GM23248 (cell line): ENCODE measurements at regions not wholly inside any gene's neighbourhood (a gene's known extent, or its start where the extent isn't known, plus 50 kb on each side); places are given as distances from the start of the nearest gene placed in this dataset.
A peak's percentile ranks its signal among the peaks of the same experiment; 100 is the strongest.
"Not testable (repeated sequence)": the region's sequence is repeated elsewhere in the genome, so short reads cannot be mapped to it uniquely, and the experiment has no call there.

ENCODE experiments used
- DNase-seq: peaks from one replicate; pipeline ENCODE4 v3.0.0-alpha.2; 2015
- H2AFZ ChIP-seq: fragments of 200-600 bp; sonication (generic); 2 replicates; pipeline ENCODE4 v1.6.1; 2016; ENCODE audit warnings: antibody characterized with exemption
- H3F3A ChIP-seq: fragments of 200-600 bp; sonication (generic); 2 replicates; pipeline ENCODE4 v1.6.1; 2016; ENCODE audit warnings: mild to moderate bottlenecking, antibody characterized with exemption, mixed run types; ENCODE audit not compliant: insufficient read depth
- H3K27ac ChIP-seq: fragments of 200-600 bp; sonication (generic); 2 replicates; pipeline ENCODE4 v1.5.1; 2016; ENCODE audit warnings: mild to moderate bottlenecking
- H3K27me3 ChIP-seq: fragments of 200-600 bp; sonication (generic); replicated peaks from 2 replicates; pipeline ENCODE4 v1.6.1; 2016; ENCODE audit warnings: mild to moderate bottlenecking; ENCODE audit not compliant: insufficient read depth
- H3K36me3 ChIP-seq: fragments of 200-600 bp; sonication (generic); 2 replicates; pipeline ENCODE4 v1.6.1; 2016; ENCODE audit warnings: low read depth, mild to moderate bottlenecking
- H3K4me1 ChIP-seq: fragments of 200-600 bp; sonication (generic); 2 replicates; pipeline ENCODE4 v1.6.1; 2016; ENCODE audit warnings: mild to moderate bottlenecking; ENCODE audit not compliant: insufficient read depth
- H3K4me2 ChIP-seq: fragments of 200-600 bp; sonication (generic); one replicate; pipeline ENCODE4 v1.6.1; 2016; ENCODE audit warnings: mild to moderate bottlenecking; ENCODE audit not compliant: unreplicated experiment
- H3K4me3 ChIP-seq: fragments of 200-600 bp; sonication (generic); 2 replicates; pipeline ENCODE4 v1.5.1; 2016; ENCODE audit warnings: mild to moderate bottlenecking
- H3K79me2 ChIP-seq: fragments of 200-600 bp; sonication (generic); 2 replicates; pipeline ENCODE4 v1.6.1; 2016; ENCODE audit warnings: mild to moderate bottlenecking; ENCODE audit not compliant: insufficient read depth
- H3K9ac ChIP-seq: fragments of 200-600 bp; sonication (generic); 2 replicates; pipeline ENCODE4 v1.6.1; 2016; ENCODE audit warnings: mild to moderate bottlenecking
- H3K9me2 ChIP-seq: fragments of 200-600 bp; sonication (generic); 2 replicates; pipeline ENCODE4 v1.6.1; 2016; ENCODE audit warnings: mixed run types, mild to moderate bottlenecking, moderate library complexity; ENCODE audit not compliant: insufficient read depth
- H3K9me3 ChIP-seq: fragments of 200-600 bp; sonication (generic); one replicate; pipeline ENCODE4 v1.6.1; 2017; ENCODE audit warnings: low read depth
- H4K20me1 ChIP-seq: fragments of 200-600 bp; sonication (generic); 2 replicates; pipeline ENCODE4 v1.6.0; 2016; ENCODE audit not compliant: insufficient read depth
- EZH2 ChIP-seq: fragments of 200-600 bp; sonication (generic); IDR thresholded peaks from 2 replicates; pipeline ENCODE4 v1.6.1; 2018; ENCODE audit warnings: antibody characterized with exemption, mild to moderate bottlenecking; ENCODE audit not compliant: insufficient read depth, poor library complexity, severe bottlenecking
- EZH2phosphoT487 ChIP-seq: fragments of 200-600 bp; sonication (generic); IDR thresholded peaks from 2 replicates; pipeline ENCODE4 v1.6.1; 2018; ENCODE audit warnings: antibody characterized with exemption, moderate library complexity, mild to moderate bottlenecking, low read depth; ENCODE audit not compliant: insufficient read depth
- WGBS, 2 experiments: methylation state at CpG; one replicate each; pipeline ENCODE4 v1.1.6; 2015 to 2017; ENCODE audit warnings: low lambda C conversion rate in 2 of 2, low coverage in 1 of 2; ENCODE audit errors: missing lambda C conversion rate in 2 of 2; 5-methylcytosine and 5-hydroxymethylcytosine counted together
- in situ Hi-C: fragments of 300-500 bp; cut with MboI; formaldehyde crosslinking; loops from 2 replicates; pipeline ENCODE4 v1.15.0; 2020

DNA sequence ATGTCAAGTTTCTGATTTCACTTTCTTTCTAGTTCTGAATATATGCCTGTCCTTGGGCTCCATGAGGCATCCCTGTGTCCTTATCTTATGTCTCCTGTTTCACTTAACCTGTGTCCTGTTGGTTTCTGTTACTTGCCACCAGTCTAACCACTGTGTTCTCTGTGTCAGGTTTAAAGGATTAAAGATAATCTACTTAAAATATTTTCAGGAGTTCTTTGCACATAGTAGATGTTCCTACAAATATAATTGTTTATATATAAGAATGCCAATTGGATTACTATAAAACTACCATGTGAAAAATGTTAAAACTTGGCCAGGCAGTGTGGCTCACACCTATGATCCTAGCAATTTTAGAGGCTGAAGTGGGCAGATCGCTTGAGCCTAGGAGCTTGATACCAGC, 406.4 kb downstream of the CCER1 start:
- Histone ChIP-seq H3K4me3 (no peak overlapping the region), H3K9me2 (no peaks in the 10 kb centered on the region), H3K4me1 (no peaks in the 10 kb centered on the region; the same call in 1 of the 2 replicates), H3K9me3 (no peaks in the 10 kb centered on the region), H3K79me2 (no peaks in the 10 kb centered on the region), H3F3A (no peaks in the 10 kb centered on the region), H3K27me3 (no peaks in the 10 kb centered on the region), H2AFZ (no peak overlapping the region), H3K9ac (no peak overlapping the region), H3K4me2 (no peak overlapping the region), H4K20me1 (no peaks in the 10 kb centered on the region), H3K27ac (no peak overlapping the region), H3K36me3 (no peaks in the 10 kb centered on the region)
- DNase-seq = no peak
- WGBS, 2 experiments = 50 to 66% methylated on average over 1 of the region's 1 CpG
- in situ Hi-C loops = no loop called here
- TF ChIP-seq EZH2phosphoT487 = no peak

DNA sequence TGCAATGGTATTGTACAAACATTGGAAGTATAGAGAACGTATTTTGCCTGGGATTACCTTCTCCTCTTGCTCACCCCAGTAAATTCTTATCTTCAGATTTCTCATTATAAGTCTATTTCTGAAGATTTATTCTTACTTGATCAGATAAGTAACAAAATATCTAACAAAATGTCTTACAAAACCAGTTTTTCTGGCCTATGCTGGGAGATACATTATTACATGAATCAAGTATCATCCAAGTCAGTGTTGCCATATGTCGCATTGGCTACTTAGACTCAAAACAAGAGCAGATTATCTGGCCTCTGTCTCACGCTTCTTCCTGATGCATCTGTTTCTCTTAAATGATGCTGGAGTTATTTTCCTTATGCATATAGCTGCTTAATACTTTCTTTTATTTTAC, 408.5 kb downstream of the CCER1 start:
- no peak overlapping the region for H3K4me3 ChIP-seq
- H3K79me2 ChIP-seq = no peaks in the 10 kb centered on the region
- no peaks in the 10 kb centered on the region for H3K9me3 ChIP-seq
- no peaks in the 10 kb centered on the region for H3K36me3 ChIP-seq
- no peaks in the 10 kb centered on the region for H3K9me2 ChIP-seq
- no peak overlapping the region for H3K9ac ChIP-seq
- H3K27me3 ChIP-seq = no peaks in the 10 kb centered on the region
- in situ Hi-C loops = no loop called here
- TF ChIP-seq EZH2 = no peak
- no peak for TF ChIP-seq EZH2phosphoT487
- H3K27ac ChIP-seq = no peak overlapping the region
- no peak overlapping the region for H2AFZ ChIP-seq
- no peaks in the 10 kb centered on the region; the same call in 1 of the 2 replicates for H3K4me1 ChIP-seq
- no peak overlapping the region for H3K4me2 ChIP-seq
- H4K20me1 ChIP-seq = no peaks in the 10 kb centered on the region
- 79 to 81% methylated on average over 3 of the region's 3 CpGs for WGBS, 2 experiments
- DNase-seq = no peak
- no peaks in the 10 kb centered on the region for H3F3A ChIP-seq

DNA sequence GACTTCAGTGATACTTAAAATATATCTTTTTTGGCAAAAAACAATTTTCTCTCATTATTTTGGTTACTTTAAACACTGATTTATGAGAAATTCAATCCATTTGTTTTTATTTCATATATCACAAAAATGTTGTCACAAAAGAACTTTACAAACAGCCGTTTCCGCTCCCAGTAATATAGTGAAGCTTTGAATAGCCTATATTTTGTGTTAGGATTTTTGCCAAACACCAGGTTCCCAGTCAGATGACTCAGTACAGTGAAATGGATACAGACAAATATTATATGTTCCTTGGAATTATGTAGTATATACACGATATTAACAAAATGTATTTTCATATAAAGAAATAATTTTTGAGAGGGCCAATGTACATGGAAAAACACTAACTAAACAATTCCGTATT, 411.1 kb downstream of the CCER1 start:
- in situ Hi-C loops = no loop called here
- Histone ChIP-seq H3K9ac (no peak overlapping the region), H3K27ac (no peak overlapping the region), H3K9me2 (no peaks in the 10 kb centered on the region), H3F3A (no peaks in the 10 kb centered on the region), H4K20me1 (no peaks in the 10 kb centered on the region), H3K4me3 (no peak overlapping the region), H2AFZ (no peak overlapping the region), H3K79me2 (no peaks in the 10 kb centered on the region), H3K4me1 (no peaks in the 10 kb centered on the region; the same call in 1 of the 2 replicates), H3K9me3 (no peaks in the 10 kb centered on the region), H3K36me3 (no peaks in the 10 kb centered on the region), H3K4me2 (no peak overlapping the region), H3K27me3 (no peaks in the 10 kb centered on the region)
- DNase-seq = peak; percentile 0
- WGBS, 2 experiments = 83 to 84% methylated on average over 4 of the region's 4 CpGs
- TF ChIP-seq EZH2 = no peak
- TF ChIP-seq EZH2phosphoT487 = no peak

DNA sequence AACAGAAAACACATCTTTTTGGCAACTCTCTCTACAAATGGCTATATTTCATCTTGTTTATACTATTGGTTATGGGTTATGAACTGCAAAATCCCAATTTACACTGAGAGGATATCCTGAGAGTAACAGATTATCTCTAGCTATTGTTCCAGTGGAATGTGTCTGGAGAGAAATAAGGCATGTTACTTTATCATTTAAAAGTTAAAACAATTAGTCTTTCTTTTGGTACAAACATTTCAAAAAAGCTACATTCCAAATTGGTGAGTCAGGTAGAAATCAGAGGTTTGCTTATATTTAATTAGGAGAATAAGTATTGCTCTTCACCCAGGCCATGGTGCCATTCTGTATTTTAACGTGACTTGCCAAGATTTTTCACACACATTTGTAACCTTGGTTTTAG, 411.6 kb downstream of the CCER1 start:
- no peak overlapping the region for H2AFZ ChIP-seq
- no peaks in the 10 kb centered on the region for H3K9me3 ChIP-seq
- TF ChIP-seq EZH2 (no peak), EZH2phosphoT487 (no peak)
- in situ Hi-C loops = no loop called here
- H3K27me3 ChIP-seq = no peaks in the 10 kb centered on the region
- no peak overlapping the region for H3K4me2 ChIP-seq
- no peak overlapping the region for H3K27ac ChIP-seq
- H3K79me2 ChIP-seq = no peaks in the 10 kb centered on the region
- no peak overlapping the region for H3K4me3 ChIP-seq
- no peaks in the 10 kb centered on the region; the same call in 1 of the 2 replicates for H3K4me1 ChIP-seq
- no peaks in the 10 kb centered on the region for H3F3A ChIP-seq
- peak; percentile 6 for DNase-seq
- H3K9ac ChIP-seq = no peak overlapping the region
- no peaks in the 10 kb centered on the region for H3K9me2 ChIP-seq
- H4K20me1 ChIP-seq = no peaks in the 10 kb centered on the region
- 85 to 96% methylated on average over 1 of the region's 1 CpG for WGBS, 2 experiments
- no peaks in the 10 kb centered on the region for H3K36me3 ChIP-seq

DNA sequence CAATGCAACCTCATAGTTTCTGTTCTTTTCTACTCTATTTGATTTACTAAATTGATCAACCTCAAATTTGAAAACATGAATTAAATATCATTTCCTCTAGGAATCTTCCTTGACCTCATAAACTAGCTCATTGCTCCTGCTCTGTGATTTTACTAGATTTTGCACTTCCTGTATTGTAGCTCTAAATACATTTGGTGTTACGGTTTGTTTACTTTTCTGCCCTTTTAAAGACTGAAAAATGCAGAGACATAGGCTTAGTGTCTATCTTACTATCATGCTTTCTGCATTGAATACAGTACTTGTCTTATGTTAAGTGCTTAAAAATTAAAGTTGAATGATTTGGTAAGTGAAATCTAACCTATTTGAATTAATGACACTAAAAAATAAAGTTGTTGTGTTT, 412.1 kb downstream of the CCER1 start:
- H3K9me3 ChIP-seq, H3F3A ChIP-seq, H3K79me2 ChIP-seq, H3K36me3 ChIP-seq, H3K4me1 ChIP-seq, H3K27ac ChIP-seq, H3K9ac ChIP-seq, H3K4me2 ChIP-seq, DNase-seq, H3K4me3 ChIP-seq, H3K27me3 ChIP-seq, in situ Hi-C loops, H4K20me1 ChIP-seq, H3K9me2 ChIP-seq, H2AFZ ChIP-seq: not testable (repeated sequence)
- no CpG with 5 or more reads among the region's 1 CpG for WGBS, 2 experiments

DNA sequence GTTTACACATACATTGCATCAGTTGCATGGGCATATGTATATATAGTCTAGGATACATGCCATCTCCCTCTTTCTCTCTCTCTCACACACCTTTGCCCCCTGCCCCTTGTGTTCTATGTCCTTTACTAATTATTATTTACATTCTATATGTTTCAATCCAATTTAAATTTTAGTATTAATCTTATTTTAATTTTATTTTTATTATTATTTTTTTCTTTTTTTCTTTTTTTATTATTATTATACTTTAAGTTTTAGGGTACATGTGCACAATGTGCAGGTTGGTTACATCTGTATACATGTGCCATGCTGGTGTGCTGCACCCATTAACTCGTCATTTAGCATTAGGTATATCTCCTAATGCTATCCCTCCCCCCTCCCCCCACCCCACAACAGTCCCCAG, 421.1 kb downstream of the CCER1 start:
- WGBS, 2 experiments = 50 to 57% methylated on average over 1 of the region's 1 CpG
- H3K27ac ChIP-seq, DNase-seq, H3K9me2 ChIP-seq, H4K20me1 ChIP-seq, H3K4me2 ChIP-seq, H3K4me3 ChIP-seq, in situ Hi-C loops, H3K79me2 ChIP-seq, H3K36me3 ChIP-seq, H3F3A ChIP-seq, H3K9me3 ChIP-seq, H3K4me1 ChIP-seq, H2AFZ ChIP-seq, H3K9ac ChIP-seq, H3K27me3 ChIP-seq: not testable (repeated sequence)
